Skin epidermis (tissue), 12 donors: ENCODE measurements at regions not wholly inside any gene's neighbourhood (a gene's known extent, or its start where the extent isn't known, plus 50 kb on each side); places are given as distances from the start of the nearest gene placed in this dataset.

ENCODE experiments used
- H3K27ac ChIP-seq, 21 experiments: fragments of 200-600 bp; sonication (generic) in 11 of 21; one replicate each; pipeline ENCODE4 v1.5.0; 2020; ENCODE audit warnings: mild to moderate bottlenecking in 3 of 21, inconsistent platforms in 2 of 21, moderate library complexity in 2 of 21
- H3K4me3 ChIP-seq, 7 experiments: fragments of 200-600 bp; sonication (generic) in 2 of 7; one replicate each; pipeline ENCODE4 v1.5.0; 2020; ENCODE audit warnings: inconsistent platforms in 2 of 7, mild to moderate bottlenecking in 2 of 7, moderate library complexity in 1 of 7

DNA sequence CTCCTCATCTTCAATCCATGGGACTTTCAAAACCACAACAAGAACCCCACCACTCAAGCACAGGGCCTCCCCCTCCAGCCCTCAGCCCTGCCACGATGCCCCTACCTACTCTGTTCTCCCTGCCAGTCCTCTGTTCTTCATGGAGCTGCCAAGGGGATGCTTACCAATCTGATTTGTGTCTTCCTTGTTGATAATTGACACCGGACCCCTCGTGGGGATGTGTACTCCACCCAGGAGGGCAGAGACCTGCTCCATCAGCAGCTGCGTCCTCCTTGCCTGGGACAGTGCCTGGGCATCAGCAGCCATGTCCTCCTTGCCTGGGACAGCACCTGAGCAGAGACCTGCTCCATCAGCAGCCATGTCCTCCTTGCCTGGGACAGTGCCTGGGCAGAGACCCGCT lies 1489.2 kb downstream of the TBC1D22A start:
- Histone ChIP-seq H3K4me3 (no peak overlapping the region), H3K27ac (no peak overlapping the region)

DNA sequence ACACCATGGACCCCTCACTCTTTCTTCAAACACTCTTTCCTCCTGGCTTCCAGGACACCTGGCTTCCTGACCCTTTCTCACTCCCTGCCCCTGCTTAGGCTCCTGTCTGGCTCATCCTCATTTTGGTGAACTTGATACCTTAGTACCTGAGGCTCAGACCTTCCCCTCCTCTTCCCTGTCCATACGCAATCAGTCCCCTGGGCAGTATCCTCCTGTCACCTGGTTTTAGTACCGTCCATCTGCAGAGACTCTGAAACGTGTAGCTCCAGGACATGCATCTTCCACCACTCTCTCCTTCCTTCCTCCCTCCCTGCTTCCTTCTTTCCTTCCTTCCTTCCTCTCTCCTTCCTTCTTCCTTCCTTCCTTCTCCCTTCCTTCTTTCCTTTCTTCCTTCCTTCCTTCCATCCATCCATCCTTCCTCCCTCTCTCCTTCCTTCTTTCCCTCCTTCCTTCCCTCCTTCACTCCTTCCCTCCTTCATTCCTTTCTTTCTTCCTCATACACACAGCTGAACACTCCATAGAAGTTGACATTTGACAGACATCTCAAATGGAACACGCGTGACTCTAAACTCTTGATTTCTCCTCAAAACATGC lies 1488.6 kb downstream of the TBC1D22A start:
- no peak overlapping the region for H3K27ac ChIP-seq
- H3K4me3 ChIP-seq, result no peak overlapping the region

- Histone ChIP-seq H3K27ac (no peak overlapping the region), H3K4me3 (no peak overlapping the region)
Observed at GRCh38 chr22:48250286-48250895, 1487.9 kb downstream of the TBC1D22A start.

GRCh38 chr22:48249713-48250268 lies 1487.3 kb downstream of the TBC1D22A start:
- H3K4me3 ChIP-seq, result no peak overlapping the region
- H3K27ac ChIP-seq, result no peak overlapping the region

GRCh38 chr22:48248901-48249455 lies 1486.5 kb downstream of the TBC1D22A start:
- Histone ChIP-seq H3K4me3 (no peak overlapping the region), H3K27ac (no peak overlapping the region)

DNA sequence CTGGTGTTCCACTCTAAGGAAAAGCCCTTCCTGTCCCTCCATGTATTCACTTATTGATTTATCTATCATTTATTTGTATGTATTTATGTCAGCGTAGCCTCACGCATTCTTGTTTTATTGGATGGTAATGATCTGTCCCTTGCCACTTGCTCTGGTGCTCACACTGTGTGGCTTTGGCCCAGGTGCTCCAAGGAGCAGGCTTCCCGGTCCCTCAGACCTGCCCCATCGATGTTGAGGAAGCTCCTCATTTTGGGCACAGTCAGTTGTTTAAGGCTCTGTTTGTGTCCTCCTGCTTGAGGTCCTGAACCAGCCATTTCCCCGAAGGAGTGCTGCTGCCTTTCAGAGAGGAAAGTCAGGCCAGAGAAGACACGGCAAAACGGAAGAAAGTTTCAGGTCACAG lies 1485.4 kb downstream of the TBC1D22A start:
- Histone ChIP-seq H3K27ac (no peak overlapping the region), H3K4me3 (no peak overlapping the region)

GRCh38 chr22:48245196-48245485 lies 1482.7 kb downstream of the TBC1D22A start:
- Histone ChIP-seq H3K4me3 (no peak overlapping the region), H3K27ac (no peak overlapping the region)

DNA sequence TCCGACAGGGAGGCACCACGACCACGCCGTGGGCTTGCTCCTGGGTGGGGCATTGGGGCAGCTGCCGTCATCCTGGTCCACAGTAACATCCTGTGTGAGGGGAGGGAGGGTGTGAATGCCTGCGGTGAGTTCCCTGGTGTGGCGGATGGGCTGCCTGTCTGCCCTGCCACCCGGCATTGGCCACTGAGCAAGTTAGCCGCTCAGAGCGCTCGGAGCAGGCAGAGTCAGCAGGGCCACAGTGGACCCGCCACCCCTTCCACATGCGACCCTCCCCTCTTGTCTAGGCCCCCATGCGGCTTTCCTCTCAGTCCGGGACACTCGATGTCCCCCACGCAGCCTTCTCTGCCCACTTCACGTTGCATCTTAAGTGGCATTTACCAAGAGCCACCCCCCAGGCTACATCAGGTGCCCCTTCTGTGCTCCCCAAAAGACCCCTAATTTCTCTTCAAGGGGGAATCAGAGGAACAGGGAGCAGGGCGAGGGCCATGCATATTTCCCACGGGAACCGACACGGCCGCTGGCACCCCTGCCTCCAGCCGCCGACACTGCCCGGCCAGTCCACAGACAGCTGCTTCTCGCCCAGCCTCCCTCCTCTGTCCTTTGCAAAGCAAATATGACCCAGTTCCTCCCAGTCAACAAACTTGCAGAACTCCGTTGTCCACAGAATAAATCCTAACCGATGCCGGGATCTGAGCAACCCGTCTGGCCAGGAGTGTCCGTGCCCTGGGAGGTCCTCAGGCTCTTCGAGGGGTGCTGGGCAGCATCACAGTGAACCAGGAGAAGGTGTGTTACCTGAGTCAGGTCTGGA lies 1482.1 kb downstream of the TBC1D22A start:
- Histone ChIP-seq H3K27ac (no peak overlapping the region), H3K4me3 (no peak overlapping the region)

GRCh38 chr22:48242461-48242864 lies 1480.0 kb downstream of the TBC1D22A start:
- Histone ChIP-seq H3K27ac (no peak overlapping the region), H3K4me3 (no peak overlapping the region)

- H3K4me3 ChIP-seq, result no peak overlapping the region
- H3K27ac ChIP-seq, result no peak overlapping the region
Observed at GRCh38 chr22:48241658-48242057, 1479.2 kb downstream of the TBC1D22A start.

- H3K4me3 ChIP-seq, result no peak overlapping the region
- no peak overlapping the region for H3K27ac ChIP-seq
Observed at GRCh38 chr22:48240935-48241230, 1478.4 kb downstream of the TBC1D22A start.

DNA sequence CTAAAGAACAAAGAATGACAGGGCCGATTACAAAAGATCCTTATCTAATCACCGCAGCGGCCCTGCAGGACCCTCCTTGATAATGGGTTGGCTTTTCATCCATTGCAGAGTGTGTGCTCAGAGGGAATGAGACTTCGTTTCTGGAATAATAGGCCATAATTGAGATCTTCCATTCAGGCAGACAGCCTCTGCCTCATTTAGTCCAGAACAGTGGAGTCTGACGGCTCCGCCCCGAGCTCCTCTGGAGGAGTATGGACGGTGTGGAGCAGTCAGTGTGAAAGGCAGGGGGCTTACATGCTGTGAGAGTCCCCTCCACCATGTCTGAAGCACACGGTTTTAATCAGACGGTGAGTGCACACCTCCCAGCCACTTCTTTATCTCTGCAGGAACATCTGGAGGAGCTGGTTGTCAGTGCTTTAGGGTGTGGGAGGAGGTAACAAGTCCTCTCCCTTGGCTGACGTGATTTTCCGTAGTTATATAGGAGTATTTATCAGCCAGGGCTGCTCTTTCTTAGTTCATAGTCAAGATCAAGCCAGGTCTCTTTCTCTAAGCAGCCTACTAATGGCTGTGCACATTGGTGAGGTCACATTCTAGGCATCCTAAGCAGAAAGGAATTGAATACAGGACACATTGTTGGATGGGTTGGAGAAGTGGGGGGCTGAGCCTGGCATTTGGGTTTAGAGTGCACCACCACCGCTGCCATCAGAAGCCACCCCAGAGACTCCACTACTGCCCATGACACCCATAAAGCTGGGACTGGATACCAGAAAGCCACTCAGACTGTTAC lies 1477.9 kb downstream of the TBC1D22A start:
- Histone ChIP-seq H3K4me3 (no peak overlapping the region), H3K27ac (no peak overlapping the region)

DNA sequence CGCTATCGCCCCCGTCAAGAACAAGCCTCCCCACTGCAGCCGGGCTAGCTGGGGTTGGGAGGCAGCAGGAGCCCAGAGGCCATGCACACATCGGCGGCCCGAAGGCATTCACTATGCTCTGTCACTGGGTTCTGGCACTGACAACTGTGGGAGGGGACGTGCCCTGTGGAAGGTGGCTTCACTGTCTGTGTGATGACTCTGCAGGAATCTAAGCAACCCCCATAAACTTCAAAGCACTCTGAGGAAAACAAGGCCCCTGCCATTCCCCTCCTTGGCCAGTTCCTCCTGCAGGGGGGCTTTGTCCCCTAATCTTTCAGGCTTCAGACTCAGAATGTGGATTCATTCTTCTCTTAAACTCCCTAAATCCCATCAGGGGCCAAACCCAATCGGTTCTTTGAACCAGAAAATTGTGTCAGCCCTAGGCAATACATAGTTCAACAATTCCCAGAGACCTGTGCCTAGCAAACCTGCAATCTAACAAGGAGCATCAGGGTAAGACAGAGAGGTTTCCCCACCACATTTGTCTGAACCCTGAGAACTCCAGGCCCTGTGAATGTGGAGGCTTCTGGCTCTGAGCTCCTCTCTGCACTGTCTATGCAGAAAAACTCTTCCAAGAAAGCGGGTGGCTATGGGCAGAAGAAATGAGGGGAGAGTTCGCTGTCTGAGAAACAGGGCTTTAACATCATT lies 1477.2 kb downstream of the TBC1D22A start:
- Histone ChIP-seq H3K4me3 (no peak overlapping the region), H3K27ac (no peak overlapping the region)

- Histone ChIP-seq H3K27ac (no peak overlapping the region), H3K4me3 (no peak overlapping the region)
Observed at GRCh38 chr22:48238966-48239365, 1476.5 kb downstream of the TBC1D22A start.

DNA sequence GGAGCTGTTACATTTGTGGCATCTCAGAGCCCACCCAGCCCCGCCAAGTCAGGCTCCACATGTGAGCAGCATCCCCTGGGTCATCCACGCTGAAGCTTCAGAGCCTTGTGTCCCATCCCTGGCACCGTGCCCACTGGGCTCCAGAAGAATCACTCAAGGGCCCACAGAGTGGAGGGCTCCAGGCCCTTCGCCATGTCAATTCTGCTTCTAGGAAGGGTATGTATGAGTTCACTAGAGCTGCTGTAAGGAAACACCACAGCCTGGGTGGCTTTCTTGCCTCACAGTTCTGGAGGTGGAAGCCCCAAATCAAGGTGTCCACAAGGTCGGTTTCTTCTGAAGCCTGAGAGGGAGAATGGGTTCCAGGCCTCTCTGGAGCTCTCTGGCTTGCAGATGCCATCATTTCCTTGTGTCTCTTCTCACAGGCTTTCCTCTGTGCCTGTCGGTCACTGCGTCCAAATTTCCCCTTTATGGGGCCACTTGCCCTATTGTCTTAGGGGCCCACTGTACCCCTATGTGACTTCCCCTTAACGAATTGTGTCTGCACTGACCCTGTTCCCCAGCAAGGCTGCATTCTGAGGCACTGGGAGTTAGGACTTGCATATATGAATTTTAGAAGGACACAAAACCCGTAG lies 1476.0 kb downstream of the TBC1D22A start:
- Histone ChIP-seq H3K27ac (no peak overlapping the region), H3K4me3 (no peak overlapping the region)

GRCh38 chr22:48237466-48238283 lies 1475.2 kb downstream of the TBC1D22A start:
- Histone ChIP-seq H3K4me3 (no peak overlapping the region), H3K27ac (no peak overlapping the region)

DNA sequence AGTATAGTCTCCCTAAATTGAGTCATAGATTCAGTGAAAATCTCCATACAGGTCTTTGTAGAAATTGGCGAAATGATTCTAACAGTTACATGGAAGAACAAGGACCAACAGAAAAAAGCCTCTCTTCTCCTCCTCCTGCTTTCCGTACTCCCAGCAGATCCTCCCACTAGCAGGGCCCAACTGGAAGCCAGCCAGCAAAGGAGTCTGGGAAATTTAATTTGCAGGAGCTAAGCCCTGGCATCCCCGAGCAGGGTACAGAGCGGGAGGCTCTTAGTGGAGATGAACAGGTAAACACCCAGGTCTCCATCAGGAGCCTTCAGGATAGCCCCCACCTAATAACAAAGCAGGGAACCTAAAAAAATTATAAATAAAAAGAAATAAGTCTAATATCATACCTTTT lies 1473.8 kb downstream of the TBC1D22A start:
- no peak overlapping the region for H3K27ac ChIP-seq

DNA sequence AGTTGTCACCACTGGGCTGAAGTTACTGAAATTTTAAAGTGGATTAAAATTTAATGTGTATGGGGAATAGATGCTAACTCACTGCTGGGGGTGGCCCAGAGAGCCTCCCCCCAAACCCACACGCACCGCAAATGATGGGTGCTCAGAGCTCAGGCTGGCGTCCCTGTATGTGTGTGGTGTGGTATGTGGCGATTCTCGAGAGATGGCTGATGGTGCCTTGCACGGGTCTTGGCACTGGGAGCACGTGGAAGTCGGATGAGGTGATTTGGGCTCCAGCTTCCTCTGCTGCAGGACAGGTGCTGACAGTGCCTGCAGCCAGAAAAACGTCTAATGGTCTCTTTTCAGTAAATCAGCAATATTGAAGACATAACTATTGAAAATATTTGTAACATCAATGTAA lies 1473.3 kb downstream of the TBC1D22A start:
- Histone ChIP-seq H3K27ac (no peak overlapping the region), H3K4me3 (no peak overlapping the region)

More for the DNA sequence above, 1473.8 kb downstream of the TBC1D22A start:
- H3K4me3 ChIP-seq, result no peak overlapping the region
